Inflammatory macrophage (primary cell): ENCODE measurements at regions not wholly inside any gene's neighbourhood (a gene's known extent, or its start where the extent isn't known, plus 50 kb on each side); places are given as distances from the start of the nearest gene placed in this dataset.

ENCODE experiments used
- DNase-seq, 2 donors: peaks; one replicate each; pipeline ENCODE4 v3.0.0-alpha.2; 2020 to 2022

DNA sequence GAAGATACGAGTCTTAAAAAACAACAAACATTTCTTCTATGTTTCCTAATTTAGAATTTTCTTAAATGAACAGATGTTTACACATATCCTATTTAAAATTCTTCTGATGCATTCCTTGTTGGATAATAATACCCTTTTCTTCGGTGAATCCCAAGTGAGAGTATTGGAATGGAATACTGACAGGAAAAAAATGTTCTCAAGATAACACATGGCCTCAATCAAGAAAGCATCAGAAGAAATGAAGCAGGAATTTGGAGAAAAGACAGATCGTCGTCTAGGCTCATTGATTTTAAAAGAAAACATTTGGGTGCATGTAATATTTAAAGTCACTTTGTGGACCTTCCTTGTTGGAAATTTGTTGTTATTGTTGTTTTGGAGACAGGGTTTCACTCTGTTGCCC, 196.9 kb upstream of the ANK2 start:
- DNase-seq = no peak

DNA sequence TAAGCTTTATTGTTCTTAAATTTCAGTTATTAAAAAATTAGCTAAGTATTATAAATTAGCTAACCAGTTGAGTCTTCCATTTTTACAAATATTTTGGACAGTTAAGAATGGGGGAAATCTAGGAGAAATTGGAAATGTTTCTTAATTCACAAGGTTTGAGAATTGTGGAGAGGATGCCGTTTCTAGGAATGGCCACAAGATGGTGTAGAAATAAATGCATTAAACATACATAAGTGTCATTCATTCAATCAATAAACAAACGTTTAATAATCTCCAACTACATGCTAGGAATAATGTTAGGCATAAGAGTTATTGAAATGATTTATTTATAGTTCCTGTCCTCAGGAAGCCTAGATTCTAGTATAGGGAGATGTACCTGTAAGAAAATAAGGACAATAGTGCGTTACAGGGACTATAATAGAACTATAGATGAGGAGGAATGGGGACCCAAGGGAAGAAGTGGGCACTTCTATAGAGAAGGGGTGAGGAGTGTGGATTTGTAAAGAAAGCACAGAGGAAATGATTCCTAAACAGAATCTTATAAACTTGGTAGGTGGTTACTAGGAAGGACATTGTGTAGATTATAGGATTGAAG, 195.7 kb upstream of the ANK2 start:
- no peak for DNase-seq

DNA sequence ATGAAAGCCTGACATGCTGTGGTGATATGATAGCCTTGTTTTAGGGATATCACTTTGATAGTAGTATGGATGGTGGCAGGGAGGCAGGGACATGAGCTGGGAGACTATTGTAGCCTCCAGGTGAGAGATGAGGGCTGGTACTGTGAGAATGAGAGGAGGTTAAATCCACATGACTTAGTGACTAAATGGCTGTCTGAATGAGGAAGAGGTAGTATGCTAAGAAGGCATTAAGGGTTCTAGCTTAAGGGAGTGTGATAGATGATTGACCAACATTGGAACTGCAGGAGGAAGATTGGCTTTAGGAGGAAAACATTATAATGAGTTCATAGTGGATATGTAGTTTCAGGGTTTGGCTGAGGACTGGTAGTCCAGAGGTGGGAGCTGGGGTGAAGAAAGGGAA, 195.0 kb upstream of the ANK2 start:
- DNase-seq = no peak

DNA sequence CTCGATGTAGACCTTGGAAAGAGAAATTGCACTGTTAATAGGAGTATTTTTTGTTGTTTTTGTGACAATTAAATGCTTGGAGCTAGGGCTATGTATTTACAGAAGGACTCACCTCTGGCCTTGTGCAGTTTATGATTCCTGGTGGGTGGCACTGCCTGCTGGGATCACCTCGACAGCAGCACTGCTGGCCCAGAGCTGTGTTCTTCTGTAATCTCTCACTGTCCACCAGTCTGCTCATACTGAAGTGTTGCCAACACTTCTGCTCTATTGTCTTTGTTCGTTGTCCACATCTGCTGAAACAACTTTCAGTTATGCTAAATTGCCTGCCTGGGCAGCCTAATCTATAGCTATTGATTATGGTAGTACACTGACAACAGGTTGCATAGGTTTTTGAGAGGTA, 194.4 kb upstream of the ANK2 start:
- DNase-seq = no peak

DNA sequence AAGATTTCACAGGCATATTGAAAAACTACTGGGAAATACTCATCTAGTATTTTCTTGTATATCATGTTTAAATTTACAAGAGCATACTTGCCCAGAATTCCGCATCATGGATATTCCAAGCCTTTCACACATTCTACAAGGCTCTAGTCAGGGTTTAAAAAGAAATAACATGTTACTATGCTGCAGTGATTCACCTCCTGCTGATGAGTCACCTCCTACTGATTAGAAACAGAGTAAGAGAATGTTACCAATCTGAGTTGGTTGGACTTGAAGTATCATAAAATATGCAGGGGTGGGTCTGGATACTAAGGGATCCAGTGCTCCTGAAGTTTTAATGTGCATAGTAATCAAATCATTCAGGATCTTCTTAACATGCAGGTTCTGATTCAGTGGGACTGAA, 192.0 kb upstream of the ANK2 start:
- no peak for DNase-seq

DNA sequence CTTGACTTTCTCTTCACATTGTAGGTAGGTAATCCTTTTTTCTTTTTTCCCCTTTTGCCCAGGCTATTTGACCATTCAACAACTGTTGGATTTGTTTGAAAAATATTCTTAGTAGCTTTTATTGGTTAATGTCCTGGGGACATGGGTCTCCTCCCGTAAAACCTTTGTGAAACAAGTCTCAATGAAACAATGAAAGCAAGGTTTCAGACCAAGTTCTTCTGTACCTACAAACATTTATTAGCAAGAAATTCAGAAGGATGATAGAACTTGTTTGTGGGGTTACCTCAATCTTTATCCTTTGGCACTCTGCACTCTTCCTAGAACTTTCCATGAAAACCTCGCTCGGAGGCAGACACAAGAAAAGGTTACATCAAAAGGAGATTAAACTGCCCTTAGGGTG, 190.7 kb upstream of the ANK2 start:
- no peak for DNase-seq

DNA sequence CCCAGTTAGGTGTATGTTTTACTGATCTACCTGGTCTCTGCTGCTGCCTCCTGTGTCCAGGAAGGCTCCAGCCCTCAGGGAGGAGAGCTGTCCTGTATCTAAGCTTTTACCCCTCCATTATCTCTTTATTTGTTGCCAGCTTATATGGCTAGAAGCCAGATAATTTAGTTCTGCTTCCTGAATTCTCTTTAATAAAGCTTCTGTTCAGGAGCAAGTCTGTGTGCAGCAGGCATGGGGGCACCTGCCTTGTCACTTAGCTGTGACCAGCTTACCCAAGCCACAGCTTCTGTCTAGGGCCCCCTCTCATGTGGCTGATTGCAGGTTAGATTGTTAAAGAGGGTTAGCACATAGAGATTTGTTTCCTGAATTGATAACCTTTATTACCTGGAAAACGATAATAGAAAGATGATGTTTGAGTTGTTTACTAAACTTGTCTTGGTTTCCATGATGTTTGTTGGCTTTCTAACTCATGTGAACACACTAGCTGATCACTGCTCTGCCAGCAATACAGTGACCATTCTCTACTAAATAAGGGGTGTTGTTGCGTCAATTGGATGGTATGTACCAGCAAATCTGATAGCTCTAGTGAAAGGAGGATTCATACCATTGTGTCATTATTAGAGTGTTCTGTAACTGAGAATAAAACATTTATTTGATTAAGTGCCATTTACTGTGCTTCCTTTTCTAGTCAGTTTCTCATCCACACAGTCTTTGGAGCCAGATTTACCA, 189.8 kb upstream of the ANK2 start:
- no peak for DNase-seq

DNA sequence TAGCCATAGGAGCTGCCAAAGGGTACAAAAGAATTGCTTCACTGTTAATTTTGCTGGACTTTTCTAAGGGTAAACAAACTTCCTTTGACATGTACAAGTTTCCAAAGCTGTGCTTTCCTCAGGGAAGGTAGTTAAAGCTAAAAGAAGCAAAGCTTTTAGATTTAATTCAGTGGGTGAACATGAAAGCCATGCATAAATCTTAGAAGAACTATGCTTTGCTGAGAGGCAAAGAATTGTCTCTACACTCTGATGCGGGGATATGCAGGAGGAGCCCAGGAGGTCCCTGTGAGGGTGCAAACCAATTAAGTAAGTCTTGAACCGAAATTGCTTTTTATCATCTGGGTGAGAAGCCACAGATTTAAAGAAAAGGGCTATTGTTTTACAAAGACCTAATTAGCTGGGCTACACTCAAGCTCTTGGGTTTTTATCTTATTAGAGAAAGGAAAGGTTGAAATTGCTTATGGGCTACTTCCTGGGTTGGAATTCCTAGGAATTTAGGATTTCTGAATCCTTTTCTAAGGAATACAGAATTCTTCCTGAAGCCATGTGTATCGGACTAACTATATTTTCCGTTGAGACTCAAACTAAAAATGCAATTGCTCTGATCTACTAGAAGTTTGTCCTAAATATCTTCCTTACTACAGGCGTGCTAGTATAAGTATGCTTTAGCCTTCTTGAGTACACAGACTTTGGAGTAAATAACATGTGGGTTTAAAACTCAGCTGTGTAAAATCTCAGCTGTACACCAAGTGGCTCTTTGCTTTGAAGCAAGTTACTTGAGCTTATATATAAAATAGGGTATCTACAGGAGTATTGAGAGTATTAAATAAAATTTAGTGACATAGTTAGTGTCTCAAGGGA, 188.4 kb upstream of the ANK2 start:
- no peak for DNase-seq

DNA sequence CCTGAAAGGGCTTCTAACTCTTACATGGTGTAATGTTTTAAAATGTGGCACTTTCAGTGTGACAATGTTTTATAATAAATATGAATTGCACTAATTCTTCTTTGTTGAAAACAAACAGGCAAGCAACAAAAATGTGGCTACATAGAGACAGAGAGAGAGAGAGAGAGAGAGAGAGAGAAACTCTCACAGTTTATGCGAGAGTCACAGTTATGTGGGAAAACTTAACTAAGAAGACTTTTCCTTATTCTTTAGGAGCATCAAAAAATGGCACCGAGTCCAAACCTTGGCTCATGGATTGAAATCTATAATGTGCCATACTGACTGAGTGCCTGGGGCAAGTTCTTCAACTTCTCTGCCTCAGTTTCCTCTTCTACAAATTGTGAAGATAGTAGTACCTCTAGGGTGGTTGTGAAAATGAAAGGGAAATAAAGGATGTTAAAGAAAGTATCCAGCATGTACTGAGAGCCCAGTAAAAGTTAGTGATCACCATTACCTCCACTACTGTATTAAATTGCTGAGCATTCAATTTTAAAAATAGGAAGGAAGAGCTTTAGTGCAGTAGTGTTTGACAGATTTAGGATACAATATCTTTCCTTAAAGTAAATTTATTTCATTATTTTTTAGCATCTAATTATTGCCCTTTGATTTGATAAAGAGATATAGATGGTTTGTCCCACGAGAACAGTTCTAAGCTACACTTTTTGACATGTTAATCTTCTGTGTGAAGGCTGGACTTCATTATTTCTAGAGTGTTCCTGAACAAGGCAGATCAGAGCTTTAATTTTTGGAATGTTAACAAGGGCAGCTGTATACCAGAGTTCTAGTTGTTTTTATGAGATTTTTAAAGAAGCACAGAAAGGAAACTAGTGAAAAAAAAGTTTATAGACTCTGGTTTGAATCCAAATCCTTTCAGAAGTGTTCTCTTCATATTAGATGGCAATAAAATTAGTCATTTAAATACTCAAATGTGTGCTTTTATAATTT, 187.5 kb upstream of the ANK2 start:
- DNase-seq = no peak

DNA sequence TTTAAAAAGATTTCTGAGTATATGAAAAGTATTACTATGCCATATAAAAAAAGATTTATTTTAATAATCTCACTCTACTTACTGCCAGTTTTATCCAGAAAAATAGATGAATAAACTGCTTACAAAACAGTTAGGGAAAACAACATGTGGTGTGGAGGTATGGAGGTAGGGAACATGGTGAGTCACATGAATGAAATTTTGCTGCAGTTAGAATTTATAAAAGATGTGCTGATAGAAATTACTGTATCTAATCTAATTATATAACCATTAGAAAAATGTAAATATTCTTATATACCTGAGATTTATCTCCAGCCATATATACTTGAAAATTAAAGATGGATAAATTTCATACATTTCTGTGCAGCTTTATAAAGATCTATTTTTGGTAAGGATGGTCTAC, 184.0 kb upstream of the ANK2 start:
- no peak for DNase-seq

DNA sequence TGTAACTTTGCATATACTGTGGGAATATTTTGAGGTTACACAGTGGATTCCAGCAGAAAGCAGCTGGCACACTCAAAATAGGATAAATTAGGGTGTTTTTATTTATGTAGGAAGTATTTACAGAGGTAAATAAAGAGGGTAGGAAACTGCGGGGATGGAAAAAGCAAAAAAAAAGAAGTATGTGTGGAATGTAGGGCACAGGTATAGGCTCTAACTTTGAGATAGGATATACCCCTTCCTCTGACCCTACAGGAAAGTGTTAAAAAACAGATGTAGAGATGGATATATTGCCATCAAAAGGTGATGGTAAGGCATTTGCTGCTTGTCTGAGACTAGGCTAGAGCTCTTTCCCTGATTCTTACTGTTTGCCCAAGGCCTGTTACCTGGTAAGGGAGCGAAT, 173.1 kb upstream of the ANK2 start:
- no peak for DNase-seq

DNA sequence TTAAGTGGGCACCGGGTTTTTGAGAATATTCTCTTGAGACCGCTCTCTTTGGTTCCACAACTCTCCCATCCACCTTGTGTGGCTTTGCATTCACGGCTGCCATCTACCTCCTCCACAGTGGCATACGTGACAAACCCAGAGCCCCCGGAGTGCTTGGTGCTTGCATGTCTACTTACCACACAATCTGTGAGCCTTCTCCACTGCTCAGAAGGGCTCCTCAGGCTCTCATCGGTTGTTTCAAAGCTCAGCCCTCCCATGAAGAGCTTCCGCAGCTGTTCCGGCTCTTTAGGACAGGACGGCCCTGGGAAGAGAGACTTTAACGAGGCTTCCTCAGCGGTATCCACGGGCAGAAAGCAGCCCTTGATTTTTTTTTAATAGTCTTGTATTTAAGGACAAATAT, 167.6 kb upstream of the ANK2 start:
- no peak for DNase-seq

DNA sequence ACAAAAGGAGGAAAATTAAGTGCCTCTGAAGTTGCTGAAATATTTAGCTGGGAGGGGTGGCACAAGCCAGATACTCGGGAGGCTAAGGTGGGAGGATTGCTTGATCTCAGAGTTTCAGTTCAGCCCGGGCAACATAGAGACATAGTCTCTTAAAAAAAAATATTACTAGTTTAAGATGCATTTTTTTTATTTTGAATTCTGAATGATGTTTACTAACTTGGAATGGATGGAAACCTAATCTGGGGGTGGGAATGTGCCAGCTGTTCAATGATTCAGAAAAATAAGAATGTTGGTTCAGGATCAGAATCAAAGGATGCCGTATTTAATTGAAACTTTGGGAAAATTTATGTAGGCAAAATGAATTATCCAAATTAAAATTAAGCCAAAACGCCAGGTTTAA, 167.2 kb upstream of the ANK2 start:
- DNase-seq = no peak

DNA sequence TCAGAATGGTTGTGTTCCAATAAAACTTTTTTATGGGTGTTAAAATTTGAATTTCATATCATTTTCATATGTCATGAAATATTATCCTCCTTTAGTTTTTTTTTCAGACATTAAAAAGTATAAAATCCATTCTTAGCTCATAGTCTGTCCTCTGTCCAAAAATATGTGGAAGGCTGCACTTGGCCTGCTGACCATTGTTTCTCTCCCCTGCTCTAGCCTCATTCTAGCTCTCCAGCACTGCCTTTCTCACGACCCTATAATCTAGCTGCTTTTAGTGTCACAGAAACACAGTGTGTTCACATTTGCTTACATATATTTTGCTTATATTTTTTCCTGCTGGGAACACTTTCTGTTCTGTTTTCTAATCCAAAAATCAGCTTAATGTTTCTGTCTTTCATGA, 165.0 kb upstream of the ANK2 start:
- no peak for DNase-seq

DNA sequence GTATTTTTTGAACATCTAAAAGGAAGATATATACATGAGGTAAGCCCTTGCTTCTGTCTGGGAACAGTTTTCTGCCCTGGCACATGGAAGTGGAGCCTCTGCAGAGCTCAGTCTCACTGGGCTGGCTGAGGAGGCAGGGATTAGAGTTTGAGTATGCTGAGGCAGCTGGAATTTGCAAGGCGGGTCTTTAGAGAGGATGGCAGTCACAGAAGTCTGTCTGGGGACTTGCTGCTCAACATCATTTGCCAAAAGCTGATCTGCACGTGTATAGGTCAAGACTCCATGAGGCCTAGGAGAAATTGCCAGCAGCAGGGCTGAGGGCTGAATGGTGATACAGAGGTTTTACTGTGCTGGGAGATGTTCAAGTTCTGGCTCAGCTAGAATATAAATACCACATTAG, 163.6 kb upstream of the ANK2 start:
- DNase-seq = no peak

DNA sequence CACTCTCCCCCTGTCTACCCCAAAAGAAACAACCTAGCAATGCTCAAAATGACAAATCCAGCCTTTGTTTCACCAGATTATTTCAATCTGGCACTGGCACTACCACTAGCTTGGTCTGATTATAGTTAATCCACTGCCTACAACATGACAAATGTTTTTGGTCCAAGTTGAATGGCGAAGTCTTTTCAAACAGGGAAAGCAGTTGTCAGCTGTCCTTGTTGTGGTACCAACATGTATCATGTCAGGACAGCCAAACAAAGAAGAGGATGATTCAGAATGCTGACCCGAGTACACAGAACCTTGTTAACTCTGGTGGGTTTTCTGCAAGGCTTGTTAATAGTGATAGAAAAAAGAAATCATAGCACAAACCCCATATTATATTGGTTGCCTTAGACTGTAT, 160.8 kb upstream of the ANK2 start:
- DNase-seq = no peak

DNA sequence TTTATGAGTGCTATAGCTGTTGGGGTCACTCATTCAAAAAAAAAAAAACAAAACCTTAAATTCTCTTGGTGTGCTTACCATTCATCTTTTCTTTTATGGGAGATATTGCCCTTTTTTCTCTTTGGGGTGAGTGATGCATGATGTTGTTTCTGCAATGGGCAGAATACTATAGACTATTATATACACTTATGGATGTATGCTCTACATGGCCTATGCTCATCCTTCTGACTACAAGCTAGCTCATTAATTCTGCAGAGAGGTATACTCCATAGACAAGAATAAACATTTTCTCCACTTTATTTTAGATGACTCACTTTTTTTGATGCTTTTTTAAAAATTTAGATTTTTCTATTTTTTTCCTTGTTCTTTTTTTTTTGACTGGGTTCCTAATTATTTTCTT, 160.3 kb upstream of the ANK2 start:
- DNase-seq = no peak

DNA sequence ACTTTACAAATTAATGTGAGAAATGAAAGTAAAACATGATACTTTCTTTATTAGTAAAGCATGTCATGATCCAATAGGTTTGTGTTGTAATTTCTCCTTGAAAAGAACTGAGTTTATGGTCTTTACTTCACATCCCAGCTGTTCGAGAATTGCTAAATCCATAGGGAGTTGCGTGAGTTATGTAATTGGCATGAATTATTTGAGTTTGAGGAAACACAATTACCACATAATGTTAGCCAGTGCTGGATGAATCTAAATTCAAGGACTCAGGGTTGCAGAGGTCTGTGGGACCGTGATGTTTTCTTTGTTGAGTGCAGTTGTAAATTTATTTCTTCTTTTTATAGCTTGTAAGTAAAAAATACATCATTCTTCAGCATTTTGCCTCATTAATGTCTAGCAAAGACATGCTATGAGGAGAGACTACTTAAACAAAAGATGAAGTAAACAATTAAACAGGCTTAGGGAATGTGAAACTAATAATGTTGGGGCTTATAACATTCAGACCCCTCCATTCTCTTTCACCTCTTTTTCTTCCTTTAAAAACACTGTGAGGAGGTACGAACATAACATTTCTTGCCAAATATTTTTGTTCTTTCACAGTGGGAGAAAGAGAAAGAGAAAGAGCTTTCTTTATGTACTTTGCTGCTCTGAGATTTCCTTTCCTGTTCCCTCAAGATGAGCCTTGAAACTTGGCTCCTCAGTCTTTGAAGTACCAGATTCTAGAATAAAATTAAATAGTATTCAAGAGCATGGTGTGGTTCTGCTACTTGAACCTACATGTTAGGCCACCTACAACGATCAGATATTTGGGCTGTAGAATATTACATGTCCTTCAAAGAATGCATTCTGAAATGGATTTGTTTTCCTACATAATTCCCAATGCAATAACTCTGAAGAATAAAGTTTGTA, 159.6 kb upstream of the ANK2 start:
- DNase-seq = no peak

DNA sequence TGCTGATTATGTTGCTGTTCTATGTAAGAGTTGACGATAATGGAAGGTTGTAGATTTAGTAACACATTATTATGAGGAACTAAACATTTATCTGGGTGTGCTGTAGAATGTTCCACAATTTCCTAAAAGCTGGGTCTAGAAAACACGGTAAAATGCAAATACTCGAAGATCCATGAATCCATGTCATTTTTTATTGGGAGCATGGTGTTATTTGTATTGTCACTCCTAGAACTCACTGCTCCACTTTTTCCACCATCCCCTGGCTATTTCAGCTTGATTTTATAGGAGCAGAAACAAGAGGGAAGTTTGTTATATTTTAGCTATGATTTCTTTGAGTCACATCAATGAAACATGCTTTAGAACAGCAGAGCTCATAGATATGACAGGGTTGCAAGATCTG, 155.0 kb upstream of the ANK2 start:
- DNase-seq = no peak

DNA sequence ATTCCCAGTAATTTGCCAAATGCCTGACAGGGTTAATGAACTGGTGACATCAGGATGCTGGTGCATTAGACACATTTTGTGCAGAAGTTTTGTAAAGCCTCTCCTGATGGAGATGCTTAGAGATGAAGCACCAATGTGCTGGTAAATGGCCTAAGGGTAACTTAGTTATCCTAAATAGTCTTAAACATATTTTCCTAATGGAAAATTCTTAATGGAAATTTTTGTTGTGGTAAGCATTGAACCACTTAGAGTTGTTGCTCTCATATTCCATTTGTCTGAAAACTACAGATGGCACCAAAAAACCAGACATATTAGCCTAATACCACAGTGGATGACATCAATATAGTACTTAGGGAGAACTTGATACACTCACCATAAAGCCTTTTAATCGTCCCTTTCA, 154.5 kb upstream of the ANK2 start:
- DNase-seq = no peak

DNA sequence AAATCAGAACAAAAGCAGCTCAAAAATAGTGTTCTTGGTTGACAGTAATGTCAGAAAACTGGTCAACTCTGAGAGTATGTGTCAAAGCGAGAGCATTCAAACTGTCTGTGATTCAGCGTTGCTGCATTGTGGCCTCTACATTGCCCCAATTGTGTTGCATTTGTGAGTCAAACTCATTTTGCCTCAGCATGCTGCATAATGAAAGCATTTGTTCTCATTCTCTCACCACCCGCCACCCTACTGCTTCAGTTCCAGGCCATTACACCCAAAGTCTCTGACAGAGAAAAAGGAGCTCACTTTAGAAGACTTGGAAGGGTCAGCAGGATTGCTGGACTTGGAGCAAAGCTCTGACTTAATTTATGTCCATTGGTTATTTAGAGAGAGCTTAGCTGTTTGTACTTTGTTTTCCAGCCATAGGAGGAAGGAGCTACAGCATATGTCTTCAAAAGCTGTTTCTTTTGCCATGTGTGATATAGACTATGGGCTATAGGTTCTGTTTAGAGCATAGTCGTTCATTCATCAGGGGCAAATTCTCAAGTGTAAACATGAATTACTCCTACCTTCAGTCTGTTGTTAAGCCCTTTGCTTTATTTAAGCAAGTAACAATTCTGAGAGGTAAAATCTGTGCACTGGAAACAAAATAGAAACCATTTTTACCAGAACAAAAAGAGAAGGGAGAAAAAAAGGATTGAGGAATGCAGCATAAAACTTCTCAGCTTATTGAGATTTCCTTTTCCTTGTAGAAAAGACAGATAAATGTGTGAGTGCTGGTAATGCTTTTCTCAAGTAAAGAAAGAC, 153.4 kb upstream of the ANK2 start:
- no peak for DNase-seq
